ENCODE measurements at regions not wholly inside any gene's neighbourhood (a gene's known extent, or its start where the extent isn't known, plus 50 kb on each side); places are given as distances from the start of the nearest gene placed in this dataset.

GRCh38 chr2:156083763-156084493 lies 248.6 kb downstream of the NR4A2 start:
- no peak for DNase-seq (ENCODE audit: low read depth in 1 of 2, low spot score in 2 of 2)
- Histone ChIP-seq H4K20me1 (replicated peaks in 1 of 2; ENCODE audit: control insufficient read depth in 1 of 2, insufficient read depth in 2 of 2, low read length in 2 of 2) (no peaks in the 10 kb centered on the region), H3K23ac (ENCODE audit: insufficient read length) (no peak overlapping the region), H3K4ac (replicated peaks; ENCODE audit: insufficient read length, low read depth, low read length) (no peak overlapping the region), H3K9me3 (ENCODE audit: insufficient read depth in 2 of 2, low read depth in 1 of 2, low read length in 1 of 2) (no peaks in the 10 kb centered on the region; a peak in 1 of 4 replicates), H3K56ac (replicated peaks; ENCODE audit: insufficient read length, low read depth, low read length) (no peak overlapping the region), H3K79me2 (ENCODE audit: control insufficient read depth in 1 of 2, insufficient read depth in 2 of 2, low read length in 2 of 2) (no peaks in the 10 kb centered on the region), H4K91ac (replicated peaks; ENCODE audit: insufficient read length, low read length) (no peak overlapping the region), H2AK5ac (ENCODE audit: low read depth, low read length) (no peak overlapping the region), H3K4me2 (ENCODE audit: insufficient read depth in 1 of 2, low read depth in 2 of 2, low read length in 2 of 2) (no peak overlapping the region), H2BK12ac (ENCODE audit: low read depth, low read length) (no peak overlapping the region), H3K9ac (replicated peaks in 1 of 4; ENCODE audit: extremely low read depth in 1 of 4, low read depth in 3 of 4, low read length in 3 of 4) (no peak overlapping the region), H3K79me1 (ENCODE audit: low read depth, low read length) (no peaks in the 10 kb centered on the region), H3K4me1 (replicated peaks in 1 of 4; ENCODE audit: control insufficient read depth in 3 of 4, insufficient read depth in 4 of 4, low read length in 3 of 4) (no peaks in the 10 kb centered on the region), H4K8ac (ENCODE audit: extremely low read depth, insufficient read depth, low read length) (peak overlapping the region; percentile 63; the same call in 1 of the 2 replicates), H2BK15ac (ENCODE audit: low read length) (no peak overlapping the region), H2BK20ac (ENCODE audit: low read length) (no peak overlapping the region), H2AFZ (ENCODE audit: low read length) (no peak overlapping the region), H2BK5ac (ENCODE audit: low read depth, low read length) (no peak overlapping the region), H2BK120ac (replicated peaks; ENCODE audit: low read depth, low read length) (no peak overlapping the region), H3K4me3 (ENCODE audit: extremely low read depth in 1 of 4, insufficient read depth in 2 of 4, low read depth in 3 of 4, low read length in 4 of 4) (no peak overlapping the region), H3K23me2 (ENCODE audit: low read depth, low read length) (no peaks in the 10 kb centered on the region), H3K18ac (ENCODE audit: extremely low read depth, low read length) (no peak overlapping the region), H4K5ac (ENCODE audit: insufficient read length, low read depth, low read length) (no peak overlapping the region), H3K27me3 (replicated peaks in 1 of 4; ENCODE audit: control insufficient read depth in 3 of 4, extremely low read depth in 1 of 4, insufficient read depth in 3 of 4, low read length in 3 of 4) (no peaks in the 10 kb centered on the region), H3K36me3 (ENCODE audit: control insufficient read depth in 2 of 4, insufficient read depth in 4 of 4, low read length in 3 of 4) (no peaks in the 10 kb centered on the region), H3K14ac (ENCODE audit: insufficient read length) (no peak overlapping the region), H3K27ac (ENCODE audit: low read depth, low read length) (no peak overlapping the region)
- CTCF ChIA-PET (ENCODE audit: partially characterized antibody) = interaction anchor here (0.8 to 1.0 kb wide), 3 partner anchors 27 to 634 kb away, joined by 3 to 5 read pairs (median 3); no protein-coding TSS in a partner anchor
- no peak for TF ChIP-seq CHD2 (IDR thresholded peaks at IDR 0.05; ENCODE audit: low read length)
- TF ChIP-seq MAFK (IDR thresholded peaks at IDR 0.05; ENCODE audit: low read depth, low read length) = no peak
- TF ChIP-seq SIRT6 (IDR thresholded peaks at IDR 0.05; ENCODE audit: low read length) = no peak
- TF ChIP-seq SUZ12 (IDR thresholded peaks at IDR 0.05; ENCODE audit: low read length) = no peak
- no peak for TF ChIP-seq HDAC2 (IDR thresholded peaks at IDR 0.05; ENCODE audit: borderline replicate concordance in 1 of 2, low read depth in 2 of 2, low read length in 2 of 2)
- TF ChIP-seq SP1 (IDR thresholded peaks at IDR 0.05; ENCODE audit: low read depth, low read length) = no peak
- no peak for TF ChIP-seq JUND (IDR thresholded peaks at IDR 0.05; ENCODE audit: low read length)
- WGBS, 2 experiments (ENCODE audit: extremely low coverage in 1 of 2, insufficient coverage in 1 of 2, insufficient read length in 1 of 2, insufficient replicate concordance in 2 of 2, low coverage in 1 of 2, low lambda C conversion rate in 2 of 2, missing lambda C conversion rate in 1 of 2) = 92% methylated on average over 15 of the region's 15 CpGs; no CpG with 5 or more reads in 1 of the 2 experiments
- no peak for FAIRE-seq
- POLR2A ChIA-PET (ENCODE audit: partially characterized antibody) = no interaction called here

Data from H1 (cell line).